HepG2 (cell line): ENCODE measurements at regions not wholly inside any gene's neighbourhood (a gene's known extent, or its start where the extent isn't known, plus 50 kb on each side); places are given as distances from the start of the nearest gene placed in this dataset.
A peak's percentile ranks its signal among the peaks of the same experiment; 100 is the strongest.

Experiments used
- ATAC-seq: fragments of 200-7000 bp; cut with Tn5 transposase; 3 replicates; pipeline ENCODE4 v1.9.1; 2020; ENCODE audit warnings: mild to moderate bottlenecking, moderate library complexity
- BruUV-seq: library from RNA; stranded (reverse); fragments of 400-500 nt; replicated peaks from 2 replicates; lab custom pipeline; 2021; lab: Mats Ljungman, UMichigan
- CTCF ChIA-PET: fragments of 300-600 bp; formaldehyde crosslinking; extraction: SDS; loops from one replicate; lab custom pipeline; 2021; ENCODE audit warnings: low total read pairs, inconsistent platforms, low intra/inter-chr PET ratio; lab: Yijun Ruan, JAX
- POLR2A ChIA-PET: fragments of 350-600 bp; sonication (Branson Sonifier 250); formaldehyde crosslinking; loops from one replicate; lab custom pipeline; 2020; ENCODE audit warnings: antibody characterized with exemption, inconsistent platforms; lab: Yijun Ruan, JAX
- DNase-seq: peaks from one replicate; pipeline ENCODE4 v3.0.0-alpha.2; 2015; ENCODE audit warnings: low spot score
- FAIRE-seq: peaks from 3 replicates; lab custom pipeline; 2011; peaks lifted over from hg19 to GRCh38; lab: Jason Lieb, UNC
- H2AFZ ChIP-seq: one replicate; pipeline ENCODE4 v1.6.1; 2011; ENCODE audit warnings: low read length, inconsistent platforms
- H3K27ac ChIP-seq: fragments of 300-600 bp; 3 replicates; pipeline ENCODE4 v1.8.0; 2011; ENCODE audit warnings: mixed run types, mild to moderate bottlenecking, mixed read lengths, low read length, inconsistent platforms; ENCODE audit not compliant: insufficient read depth; ENCODE audit errors: extremely low read length
- H3K27me3 ChIP-seq, 2 experiments: fragments of 200-600 bp in 1 of 2; 2 replicates in 1 of 2; 3 replicates in 1 of 2; pipeline versions ENCODE4 v1.6.0 to v1.8.0; 2011; ENCODE audit warnings: low read length in 2 of 2, mild to moderate bottlenecking in 2 of 2, moderate library complexity in 2 of 2, inconsistent platforms in 1 of 2; ENCODE audit not compliant: insufficient read depth in 2 of 2, control insufficient read depth in 1 of 2
- H3K36me3 ChIP-seq, 2 experiments: fragments of 200-600 bp in 1 of 2; replicated peaks in 1 of 2; 2 replicates in 1 of 2; 3 replicates in 1 of 2; pipeline versions ENCODE4 v1.5.1 to v1.8.0; 2011; ENCODE audit warnings: low read length in 2 of 2, inconsistent platforms in 1 of 2; ENCODE audit not compliant: insufficient read depth in 2 of 2, control insufficient read depth in 1 of 2
- H3K4me1 ChIP-seq: 2 replicates; pipeline ENCODE4 v1.5.1; 2012; ENCODE audit warnings: low read length, inconsistent platforms; ENCODE audit not compliant: insufficient read depth
- H3K4me2 ChIP-seq: 2 replicates; pipeline ENCODE4 v1.6.0; 2011; ENCODE audit warnings: low read depth, low read length, inconsistent platforms
- H3K4me3 ChIP-seq, 3 experiments: fragments of 200-600 bp in 1 of 3; sonication (generic), shearing (Covaris generic) in 1 of 3; replicated peaks in 1 of 3; 2 replicates each; pipeline ENCODE4 v1.5.1; 2011 to 2016; ENCODE audit warnings: low read length in 3 of 3, inconsistent platforms in 2 of 3, low read depth in 2 of 3, mild to moderate bottlenecking in 2 of 3, control low read depth in 1 of 3, mixed read lengths in 1 of 3; ENCODE audit not compliant: insufficient read depth in 1 of 3
- H3K79me2 ChIP-seq: one replicate; pipeline ENCODE4 v1.6.1; 2011; ENCODE audit warnings: low read length, inconsistent platforms; ENCODE audit not compliant: insufficient read depth
- H3K9ac ChIP-seq: 2 replicates; pipeline ENCODE4 v1.6.0; 2011; ENCODE audit warnings: mild to moderate bottlenecking, low read depth, low read length, inconsistent platforms; ENCODE audit not compliant: insufficient read depth
- H3K9me3 ChIP-seq: 2 replicates; pipeline ENCODE4 v1.5.1; 2012; ENCODE audit warnings: mild to moderate bottlenecking, low read length
- H4K20me1 ChIP-seq: 2 replicates; pipeline ENCODE4 v1.6.0; 2011; ENCODE audit warnings: inconsistent platforms, mild to moderate bottlenecking, low read length, moderate library complexity; ENCODE audit not compliant: insufficient read depth
- BHLHE40 ChIP-seq: IDR thresholded peaks from 2 replicates; pipeline ENCODE4 v1.6.1; 2011; ENCODE audit warnings: low read length, improper control_type of control experiment
- CEBPB ChIP-seq: IDR thresholded peaks from 2 replicates; pipeline ENCODE4 v1.6.1; 2011; ENCODE audit warnings: low read depth, low read length, improper control_type of control experiment, borderline replicate concordance
- HCFC1 ChIP-seq: fragments of 150-350 bp; IDR thresholded peaks from 2 replicates; pipeline ENCODE4 v1.6.1; 2014; ENCODE audit warnings: low read depth, low read length
- KAT8 ChIP-seq: IDR thresholded peaks from 2 replicates; pipeline ENCODE4 v1.6.1; 2016; ENCODE audit warnings: missing genetic modification reagents, missing compliant biosample characterization
- MIER3 ChIP-seq: IDR thresholded peaks from 2 replicates; pipeline ENCODE4 v1.6.1; 2016; ENCODE audit warnings: missing compliant biosample characterization, borderline replicate concordance
- PLRG1 ChIP-seq: fragments of 450-650 bp; conservative IDR thresholded peaks from 2 replicates; pipeline ENCODE4 v1.6.1; 2016
- SSRP1 ChIP-seq: IDR thresholded peaks from 2 replicates; pipeline ENCODE4 v1.6.1; 2016; ENCODE audit warnings: control low read depth
- TOPORS ChIP-seq: sonication (generic); formaldehyde crosslinking; IDR thresholded peaks from 2 replicates; pipeline ENCODE4 v1.8.0; 2023; ENCODE audit warnings: mild to moderate bottlenecking, missing genetic modification reagents
- ZNF652 ChIP-seq: IDR thresholded peaks from 2 replicates; pipeline ENCODE4 v1.6.1; 2016; ENCODE audit warnings: low read depth, borderline replicate concordance
- ZNF672 ChIP-seq: sonication (generic); formaldehyde crosslinking; IDR thresholded peaks from 2 replicates; pipeline ENCODE4 v1.8.1; 2022; ENCODE audit warnings: missing genetic modification reagents
- WGBS: methylation state at CpG from one replicate; pipeline ENCODE4 v1.1.6; 2017; ENCODE audit warnings: low lambda C conversion rate; 5-methylcytosine and 5-hydroxymethylcytosine counted together
- in situ Hi-C: cut with HindIII; loops from 2 replicates; pipeline ENCODE4 v1.10.0; 2017; ENCODE audit warnings: low pct_unique_long_range_greater_than_20kb; ENCODE audit not compliant: extremely low pct_ligation_motif_present
- intact Hi-C: fragments of 100-400 bp; cut with micrococcal nuclease; formaldehyde crosslinking; loops from one replicate; pipeline ENCODE4 v1.10.0; 2022; ENCODE audit not compliant: unreplicated experiment
- TF ChIP-seq, protein P1 (sequence below): sonication (generic); formaldehyde crosslinking; IDR thresholded peaks from 2 replicates; pipeline ENCODE4 v1.4.0; 2020; ENCODE audit warnings: missing genetic modification reagents, borderline replicate concordance

DNA sequence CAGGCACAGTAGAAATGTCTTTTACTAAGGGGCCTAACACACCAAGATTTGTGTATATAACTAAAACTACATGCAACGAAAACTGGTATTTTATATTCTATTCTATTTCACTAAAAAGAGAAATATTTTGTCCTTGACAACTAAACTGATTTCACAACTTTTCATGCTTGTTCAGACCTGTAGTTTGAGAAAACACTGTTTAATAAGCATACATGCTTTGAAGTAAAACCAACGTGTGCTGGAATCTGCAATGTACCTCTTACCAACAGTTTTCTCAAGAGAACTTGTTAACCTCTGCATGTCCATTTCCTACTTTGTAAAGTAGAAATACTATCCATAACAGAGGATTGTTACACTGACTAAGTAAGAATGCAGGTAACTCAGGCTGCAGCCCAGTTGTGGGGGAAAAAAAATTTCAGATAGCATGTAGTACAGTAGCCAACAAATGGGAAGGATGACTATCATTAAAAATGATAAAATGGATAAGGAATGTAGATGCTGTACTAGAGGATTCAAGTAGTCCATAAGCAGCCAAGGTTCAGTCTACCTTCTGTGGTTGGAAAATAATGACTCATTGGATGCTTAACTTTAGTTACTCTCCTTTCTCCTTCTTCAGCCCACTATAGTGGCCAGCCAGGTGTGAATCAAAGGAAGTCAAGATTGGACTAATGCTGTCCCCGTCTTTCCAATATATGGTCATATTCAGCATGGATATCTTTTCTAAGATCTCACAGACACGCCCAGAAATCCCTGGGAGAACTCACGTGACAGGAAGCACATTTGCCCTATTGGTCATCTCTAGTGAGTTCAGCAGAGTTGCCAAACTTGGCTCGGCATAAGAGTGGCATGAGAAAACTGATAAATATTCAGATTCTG lies 65.2 kb downstream of the HFE start:
- ATAC-seq, result no peak
- POLR2A ChIA-PET, result interaction anchor here (0.7 to 2.7 kb wide), 3 partner anchors 11 to 64 kb away, joined by 3 to 29 read pairs (median 3); a partner anchor contains a TSS
- H3K9me3 ChIP-seq, result no peaks in the 10 kb centered on the region
- no TSS peak for BruUV-seq
- H3K4me2 ChIP-seq, result no peak overlapping the region
- no peak overlapping the region for H3K27ac ChIP-seq
- no peaks in the 10 kb centered on the region; a peak in 1 of 5 replicates for H3K27me3 ChIP-seq
- no peak for FAIRE-seq
- in situ Hi-C loops, result no loop called here
- H3K4me1 ChIP-seq, result peaks cover 34% of the 10 kb centered on the region
- H3K79me2 ChIP-seq, result no peaks in the 10 kb centered on the region
- no peak overlapping the region for H3K4me3 ChIP-seq
- intact Hi-C loops, result no loop called here
- peak; percentile 23 for DNase-seq
- peak; percentile 7; the same call in 1 of the 2 replicates for TF ChIP-seq CEBPB
- TF ChIP-seq ZNF652 (CRISPR knock-in tag), result peak; percentile 60
- TF ChIP-seq ZNF672, result no peak
- TF ChIP-seq BHLHE40, result peak; percentile 22; the same call in 1 of the 2 replicates
- TF ChIP-seq KAT8, result no peak
- H3K36me3 ChIP-seq, result no peaks in the 10 kb centered on the region
- H2AFZ ChIP-seq, result no peak overlapping the region
- WGBS, result 56% methylated on average over 6 of the region's 6 CpGs
- H4K20me1 ChIP-seq, result peaks cover 8% of the 10 kb centered on the region; the same call in 1 of the 2 replicates
- H3K9ac ChIP-seq, result no peak overlapping the region
- CTCF ChIA-PET, result no interaction called here

DNA sequence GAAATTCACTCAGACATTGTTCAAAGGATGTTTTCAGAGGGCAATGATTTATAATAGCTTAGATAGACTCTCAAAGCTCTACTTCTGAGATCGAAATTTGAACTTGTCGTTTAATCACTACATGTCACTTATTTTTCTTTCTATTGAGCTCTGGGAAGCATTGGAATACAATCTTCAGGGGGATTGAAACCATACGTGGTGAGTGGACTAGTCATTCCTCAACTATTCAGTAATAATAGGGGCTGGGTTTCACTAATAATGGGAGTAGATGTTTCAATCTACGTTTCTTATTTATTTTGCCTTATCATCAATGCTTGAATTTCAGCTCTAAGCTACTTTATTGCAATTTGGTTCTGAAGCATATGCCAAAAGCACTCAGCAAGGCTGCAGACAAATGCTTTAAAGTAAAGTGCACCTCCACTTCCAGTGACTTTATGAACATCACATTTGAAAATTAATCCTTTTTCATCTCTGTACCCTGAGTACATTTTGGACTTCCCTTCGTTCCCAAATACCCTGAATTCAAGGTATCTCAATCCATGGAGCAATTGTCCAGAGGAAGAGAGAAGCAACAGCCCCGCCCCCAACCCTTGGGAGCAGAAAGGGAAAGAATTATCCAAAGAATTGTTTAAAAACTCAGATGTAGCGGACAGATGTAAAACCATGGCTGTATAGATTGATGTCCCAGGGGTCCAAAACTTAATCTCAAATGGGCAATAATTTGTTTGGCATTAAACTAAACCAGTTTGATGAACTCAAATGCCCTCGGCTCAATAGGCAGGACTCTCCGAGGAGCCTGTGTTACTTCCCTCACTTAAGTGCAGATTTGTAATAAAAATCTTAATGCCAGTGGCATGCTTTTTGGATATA lies 68.1 kb downstream of the HFE start:
- Histone ChIP-seq H3K9ac (peak overlapping the region; percentile 93), H4K20me1 (peaks cover 19% of the 10 kb centered on the region; the same call in 1 of the 2 replicates), H3K4me2 (peak overlapping the region; percentile 88), H3K36me3 (no peaks in the 10 kb centered on the region), H3K4me3 (peak overlapping the region; percentile 70 to 96 (median 94)), H3K79me2 (peaks cover 7% of the 10 kb centered on the region), H2AFZ (peak overlapping the region; percentile 99), H3K9me3 (no peaks in the 10 kb centered on the region), H3K4me1 (peaks cover 37% of the 10 kb centered on the region), H3K27me3 (no peaks in the 10 kb centered on the region; a peak in 1 of 5 replicates), H3K27ac (peak overlapping the region; percentile 95)
- CTCF ChIA-PET, result no interaction called here
- DNase-seq (peak; percentile 43), ATAC-seq (no peak), FAIRE-seq (no peak)
- 24% methylated on average over 9 of the region's 9 CpGs for WGBS
- POLR2A ChIA-PET, result interaction anchor here (0.7 to 7.2 kb wide), 26 partner anchors 8 to 1739 kb away, joined by 3 to 621 read pairs (median 8); partner anchors contain the start of gene HFE
- intact Hi-C loops, result no loop called here
- in situ Hi-C loops, result loop anchor here (5.0 kb wide), 1 partner anchor 33 kb away; a partner anchor contains a TSS
- BruUV-seq, result no TSS peak
- TF ChIP-seq, protein P1, sequence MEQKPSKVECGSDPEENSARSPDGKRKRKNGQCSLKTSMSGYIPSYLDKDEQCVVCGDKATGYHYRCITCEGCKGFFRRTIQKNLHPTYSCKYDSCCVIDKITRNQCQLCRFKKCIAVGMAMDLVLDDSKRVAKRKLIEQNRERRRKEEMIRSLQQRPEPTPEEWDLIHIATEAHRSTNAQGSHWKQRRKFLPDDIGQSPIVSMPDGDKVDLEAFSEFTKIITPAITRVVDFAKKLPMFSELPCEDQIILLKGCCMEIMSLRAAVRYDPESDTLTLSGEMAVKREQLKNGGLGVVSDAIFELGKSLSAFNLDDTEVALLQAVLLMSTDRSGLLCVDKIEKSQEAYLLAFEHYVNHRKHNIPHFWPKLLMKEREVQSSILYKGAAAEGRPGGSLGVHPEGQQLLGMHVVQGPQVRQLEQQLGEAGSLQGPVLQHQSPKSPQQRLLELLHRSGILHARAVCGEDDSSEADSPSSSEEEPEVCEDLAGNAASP (CRISPR knock-in tag), result peak; percentile 79; the same call in 1 of the 2 replicates
- TF ChIP-seq ZNF652 (CRISPR knock-in tag), result 0 out of 2 replicates have a peak, but pooled peaks have one; percentile 13
- TF ChIP-seq HCFC1, result no peak
- TF ChIP-seq PLRG1, result no peak
- peak; percentile 12; the same call in 1 of the 2 replicates for TF ChIP-seq MIER3
- 0 out of 2 replicates have a peak, but pooled peaks have one; percentile 50 for TF ChIP-seq SSRP1
- 0 out of 2 replicates have a peak, but pooled peaks have one; percentile 4 for TF ChIP-seq TOPORS (CRISPR knock-in tag)
